SU-DHL-6 (cell line): ENCODE measurements at regions not wholly inside any gene's neighbourhood (a gene's known extent, or its start where the extent isn't known, plus 50 kb on each side); places are given as distances from the start of the nearest gene placed in this dataset.

Experiments
- H2AFZ ChIP-seq: fragments of 200-600 bp; sonication (generic); 2 replicates; pipeline ENCODE4 v1.6.1; 2014; ENCODE audit warnings: low read depth, mild to moderate bottlenecking, moderate library complexity, mixed read lengths, antibody characterized with exemption, low read length; ENCODE audit not compliant: severe bottlenecking
- H3F3A ChIP-seq: fragments of 200-600 bp; shearing (Covaris generic); 2 replicates; pipeline ENCODE4 v1.6.0; 2016; ENCODE audit warnings: antibody characterized with exemption, mild to moderate bottlenecking; ENCODE audit not compliant: insufficient read depth
- H3K27ac ChIP-seq: fragments of 200-600 bp; sonication (generic); 2 replicates; pipeline ENCODE4 v1.5.1; 2016; ENCODE audit warnings: low read depth, mild to moderate bottlenecking, low read length, moderate library complexity, mixed read lengths
- H3K27me3 ChIP-seq: fragments of 200-600 bp; sonication (generic), shearing (Covaris generic); 2 replicates; pipeline ENCODE4 v1.6.0; 2014; ENCODE audit warnings: mild to moderate bottlenecking, low read length
- H3K36me3 ChIP-seq: fragments of 200-600 bp; sonication (generic); 2 replicates; pipeline ENCODE4 v1.6.1; 2014; ENCODE audit warnings: mild to moderate bottlenecking, low read length, mixed read lengths
- H3K4me2 ChIP-seq: fragments of 300-600, 200-600 bp; shearing (Covaris generic), sonication (generic); 2 replicates; pipeline ENCODE4 v1.6.0; 2014; ENCODE audit warnings: low read length, low read depth, mild to moderate bottlenecking; ENCODE audit not compliant: poor library complexity, severe bottlenecking
- H3K4me3 ChIP-seq: fragments of 200-600 bp; sonication (generic); 2 replicates; pipeline ENCODE4 v1.5.1; 2014; ENCODE audit warnings: antibody characterized with exemption, low read length, mild to moderate bottlenecking, mixed read lengths; ENCODE audit not compliant: insufficient read depth, poor library complexity, severe bottlenecking
- H3K79me2 ChIP-seq: fragments of 200-600 bp; sonication (generic); 2 replicates; pipeline ENCODE4 v1.6.1; 2014; ENCODE audit warnings: mild to moderate bottlenecking, low read length, moderate library complexity; ENCODE audit not compliant: insufficient read depth
- H3K9ac ChIP-seq: fragments of 200-600 bp; sonication (generic); 2 replicates; pipeline ENCODE4 v1.7.0; 2014; ENCODE audit warnings: mild to moderate bottlenecking, low read length
- H3K9me2 ChIP-seq: fragments of 200-600 bp; sonication (generic); replicated peaks from 2 replicates; pipeline ENCODE4 v1.6.1; 2014; ENCODE audit warnings: low read length; ENCODE audit not compliant: insufficient read depth
- H3K9me3 ChIP-seq: fragments of 200-600 bp; sonication (generic); 2 replicates; pipeline ENCODE4 v1.6.1; 2014; ENCODE audit warnings: low read length, mixed read lengths; ENCODE audit not compliant: insufficient read depth
- H4K20me1 ChIP-seq: fragments of 200-600 bp; sonication (generic); 2 replicates; pipeline ENCODE4 v1.6.1; 2014; ENCODE audit warnings: low read depth, mild to moderate bottlenecking, antibody characterized with exemption, low read length, moderate library complexity, mixed read lengths
- EZH2phosphoT487 ChIP-seq: fragments of 200-600 bp; sonication (generic), shearing (Covaris generic); conservative IDR thresholded peaks from 2 replicates; pipeline ENCODE4 v1.6.1; 2018; ENCODE audit warnings: mild to moderate bottlenecking, antibody characterized with exemption, low read length, moderate library complexity, mixed read lengths
- TF ChIP-seq, protein P1 (sequence below): fragments of 200-600 bp; sonication (generic); IDR thresholded peaks from one replicate; pipeline ENCODE4 v1.5.1; 2017; ENCODE audit warnings: antibody characterized with exemption, mild to moderate bottlenecking, low read length, moderate library complexity; ENCODE audit not compliant: insufficient read depth, poor library complexity, severe bottlenecking

DNA sequence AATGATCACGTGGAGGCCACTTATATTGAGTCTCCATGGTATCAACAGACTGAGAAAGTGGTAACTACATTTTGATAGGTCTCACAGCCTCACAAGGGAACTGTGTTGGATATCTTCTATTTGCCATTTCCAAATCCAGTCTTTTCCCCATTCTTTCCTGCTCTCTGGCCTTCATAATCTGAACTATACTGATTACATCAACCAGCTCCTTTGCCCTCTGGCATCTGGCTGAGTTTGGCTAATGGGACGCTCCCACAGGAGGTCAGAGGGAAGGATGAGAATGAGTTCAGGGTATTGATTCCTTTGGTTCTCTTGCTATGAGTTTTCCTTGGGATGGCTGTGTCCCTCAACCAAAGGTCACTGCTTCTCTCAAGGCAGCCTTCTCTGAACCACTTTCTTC lies 152.6 kb downstream of the RTL9 start:
- Histone ChIP-seq H4K20me1 (no peaks in the 10 kb centered on the region), H3K4me3 (no peak overlapping the region), H3K9ac (no peak overlapping the region), H2AFZ (no peak overlapping the region), H3K79me2 (no peaks in the 10 kb centered on the region), H3K27ac (no peak overlapping the region), H3K27me3 (no peaks in the 10 kb centered on the region), H3K9me2 (no peaks in the 10 kb centered on the region), H3K9me3 (no peaks in the 10 kb centered on the region), H3F3A (no peaks in the 10 kb centered on the region), H3K4me2 (no peak overlapping the region), H3K36me3 (no peaks in the 10 kb centered on the region)
- TF ChIP-seq, protein P1, sequence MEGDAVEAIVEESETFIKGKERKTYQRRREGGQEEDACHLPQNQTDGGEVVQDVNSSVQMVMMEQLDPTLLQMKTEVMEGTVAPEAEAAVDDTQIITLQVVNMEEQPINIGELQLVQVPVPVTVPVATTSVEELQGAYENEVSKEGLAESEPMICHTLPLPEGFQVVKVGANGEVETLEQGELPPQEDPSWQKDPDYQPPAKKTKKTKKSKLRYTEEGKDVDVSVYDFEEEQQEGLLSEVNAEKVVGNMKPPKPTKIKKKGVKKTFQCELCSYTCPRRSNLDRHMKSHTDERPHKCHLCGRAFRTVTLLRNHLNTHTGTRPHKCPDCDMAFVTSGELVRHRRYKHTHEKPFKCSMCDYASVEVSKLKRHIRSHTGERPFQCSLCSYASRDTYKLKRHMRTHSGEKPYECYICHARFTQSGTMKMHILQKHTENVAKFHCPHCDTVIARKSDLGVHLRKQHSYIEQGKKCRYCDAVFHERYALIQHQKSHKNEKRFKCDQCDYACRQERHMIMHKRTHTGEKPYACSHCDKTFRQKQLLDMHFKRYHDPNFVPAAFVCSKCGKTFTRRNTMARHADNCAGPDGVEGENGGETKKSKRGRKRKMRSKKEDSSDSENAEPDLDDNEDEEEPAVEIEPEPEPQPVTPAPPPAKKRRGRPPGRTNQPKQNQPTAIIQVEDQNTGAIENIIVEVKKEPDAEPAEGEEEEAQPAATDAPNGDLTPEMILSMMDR = no peak
- TF ChIP-seq EZH2phosphoT487 = no peak

DNA sequence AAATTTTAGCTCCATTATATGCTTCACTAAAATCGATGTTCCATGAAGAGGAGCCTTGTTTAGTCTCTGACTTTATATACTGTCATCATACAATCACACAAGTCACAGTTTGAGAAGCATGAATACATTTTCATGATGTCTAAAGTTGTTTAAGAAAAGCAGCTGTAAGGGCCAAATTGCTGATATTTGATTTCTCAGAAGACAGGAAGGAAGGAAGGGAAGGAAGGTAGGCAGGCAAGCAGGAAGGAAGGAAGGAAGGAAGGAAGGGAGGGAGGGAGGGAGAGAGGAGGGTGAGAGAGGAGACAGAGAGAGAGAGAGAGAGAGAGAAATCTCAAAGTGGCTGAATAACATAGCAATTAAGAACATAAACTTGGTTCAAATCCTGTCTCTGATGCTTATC lies 153.7 kb downstream of the RTL9 start:
- H4K20me1 ChIP-seq = no peaks in the 10 kb centered on the region
- no peak overlapping the region for H2AFZ ChIP-seq
- no peaks in the 10 kb centered on the region for H3F3A ChIP-seq
- no peaks in the 10 kb centered on the region for H3K79me2 ChIP-seq
- H3K9ac ChIP-seq = no peak overlapping the region
- H3K36me3 ChIP-seq = no peaks in the 10 kb centered on the region
- no peak overlapping the region for H3K27ac ChIP-seq
- no peaks in the 10 kb centered on the region for H3K27me3 ChIP-seq
- H3K9me2 ChIP-seq = no peaks in the 10 kb centered on the region
- H3K9me3 ChIP-seq = no peaks in the 10 kb centered on the region
- no peak overlapping the region for H3K4me3 ChIP-seq
- no peak for TF ChIP-seq EZH2phosphoT487
- TF ChIP-seq, protein P1 = no peak
- no peak overlapping the region for H3K4me2 ChIP-seq

DNA sequence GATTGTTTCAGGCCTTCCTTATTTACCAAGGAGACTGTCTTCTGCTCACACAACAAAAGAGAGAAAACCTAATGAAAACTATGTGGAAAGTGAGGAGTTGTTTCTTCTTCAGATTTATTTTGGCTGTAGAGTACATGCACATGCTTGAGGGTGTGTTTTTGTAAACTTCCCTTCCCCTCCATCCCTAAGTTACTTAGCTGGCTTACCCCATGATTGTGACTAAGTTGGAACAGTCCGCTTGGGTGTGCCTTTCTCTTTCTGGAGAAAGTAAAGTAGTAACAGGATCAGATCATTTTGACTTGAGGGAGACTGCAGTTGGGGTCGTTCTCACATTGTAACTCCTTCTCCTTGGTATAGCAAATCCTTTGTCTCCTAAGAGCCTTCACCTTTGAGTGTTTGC lies 155.9 kb downstream of the RTL9 start:
- Histone ChIP-seq H3K27me3 (no peaks in the 10 kb centered on the region), H2AFZ (no peak overlapping the region), H3F3A (no peaks in the 10 kb centered on the region), H4K20me1 (no peaks in the 10 kb centered on the region), H3K36me3 (no peaks in the 10 kb centered on the region), H3K4me3 (no peak overlapping the region), H3K4me2 (no peak overlapping the region), H3K79me2 (no peaks in the 10 kb centered on the region), H3K9me2 (no peaks in the 10 kb centered on the region), H3K27ac (no peak overlapping the region), H3K9me3 (no peaks in the 10 kb centered on the region), H3K9ac (no peak overlapping the region)
- no peak for TF ChIP-seq EZH2phosphoT487
- TF ChIP-seq, protein P1 = no peak

DNA sequence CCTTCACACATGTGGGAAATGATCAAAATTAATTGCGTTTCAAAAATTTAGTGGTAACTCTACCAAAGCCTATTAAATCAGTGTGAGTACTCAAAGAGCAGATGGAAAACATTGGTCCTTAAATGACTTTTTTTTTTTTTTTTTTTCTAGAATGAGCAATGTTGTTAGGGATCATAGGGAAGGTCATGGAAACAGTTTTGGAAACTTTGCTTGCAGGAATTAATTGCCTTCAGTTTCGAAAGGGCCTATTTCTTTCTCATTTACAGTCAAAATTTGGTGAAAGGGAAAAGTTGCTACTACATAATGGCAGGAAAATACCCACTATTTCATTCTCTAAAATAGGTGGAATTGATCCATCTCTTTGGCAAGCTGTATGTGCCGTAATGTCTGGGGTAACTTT lies 160.9 kb downstream of the RTL9 start:
- H3K9ac ChIP-seq = no peak overlapping the region
- H3K79me2 ChIP-seq = no peaks in the 10 kb centered on the region
- no peak overlapping the region for H3K4me3 ChIP-seq
- no peaks in the 10 kb centered on the region for H3K36me3 ChIP-seq
- H3F3A ChIP-seq = no peaks in the 10 kb centered on the region
- H3K9me2 ChIP-seq = no peaks in the 10 kb centered on the region
- H2AFZ ChIP-seq = no peak overlapping the region
- no peaks in the 10 kb centered on the region for H4K20me1 ChIP-seq
- no peaks in the 10 kb centered on the region for H3K27me3 ChIP-seq
- TF ChIP-seq EZH2phosphoT487 = no peak
- TF ChIP-seq, protein P1 = no peak
- H3K4me2 ChIP-seq = no peak overlapping the region
- H3K27ac ChIP-seq = no peak overlapping the region
- no peaks in the 10 kb centered on the region for H3K9me3 ChIP-seq
